ENCODE measurements at regions not wholly inside any gene's neighbourhood (a gene's known extent, or its start where the extent isn't known, plus 50 kb on each side); places are given as distances from the start of the nearest gene placed in this dataset.

DNA sequence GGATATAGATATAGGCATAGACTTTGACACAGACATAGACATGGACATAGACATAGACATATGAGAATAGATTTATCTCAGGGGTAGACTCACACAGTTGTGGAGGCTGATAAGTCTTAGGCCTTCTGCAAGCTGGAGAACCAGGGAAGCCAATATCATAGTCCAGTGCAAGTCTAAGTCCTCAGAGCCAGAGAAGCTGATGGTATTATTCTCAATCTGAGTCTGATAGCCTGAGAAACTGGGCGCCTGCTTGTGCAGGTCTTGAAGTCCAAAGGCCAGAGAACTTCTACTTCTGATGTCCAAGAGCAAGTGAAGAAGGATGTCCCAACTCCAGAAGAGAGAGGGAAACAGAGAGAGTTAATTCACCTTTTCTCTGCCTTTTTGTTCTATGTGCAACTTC, 476.5 kb downstream of the SLC6A15 start:
- TF ChIP-seq, protein P1, sequence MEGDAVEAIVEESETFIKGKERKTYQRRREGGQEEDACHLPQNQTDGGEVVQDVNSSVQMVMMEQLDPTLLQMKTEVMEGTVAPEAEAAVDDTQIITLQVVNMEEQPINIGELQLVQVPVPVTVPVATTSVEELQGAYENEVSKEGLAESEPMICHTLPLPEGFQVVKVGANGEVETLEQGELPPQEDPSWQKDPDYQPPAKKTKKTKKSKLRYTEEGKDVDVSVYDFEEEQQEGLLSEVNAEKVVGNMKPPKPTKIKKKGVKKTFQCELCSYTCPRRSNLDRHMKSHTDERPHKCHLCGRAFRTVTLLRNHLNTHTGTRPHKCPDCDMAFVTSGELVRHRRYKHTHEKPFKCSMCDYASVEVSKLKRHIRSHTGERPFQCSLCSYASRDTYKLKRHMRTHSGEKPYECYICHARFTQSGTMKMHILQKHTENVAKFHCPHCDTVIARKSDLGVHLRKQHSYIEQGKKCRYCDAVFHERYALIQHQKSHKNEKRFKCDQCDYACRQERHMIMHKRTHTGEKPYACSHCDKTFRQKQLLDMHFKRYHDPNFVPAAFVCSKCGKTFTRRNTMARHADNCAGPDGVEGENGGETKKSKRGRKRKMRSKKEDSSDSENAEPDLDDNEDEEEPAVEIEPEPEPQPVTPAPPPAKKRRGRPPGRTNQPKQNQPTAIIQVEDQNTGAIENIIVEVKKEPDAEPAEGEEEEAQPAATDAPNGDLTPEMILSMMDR (IDR thresholded peaks at IDR 0.05 in 8 of 11, conservative IDR thresholded peaks at IDR 0.05 in 3 of 11): no peak
- TF ChIP-seq POLR2AphosphoS5 (IDR thresholded peaks at IDR 0.05) (no peak), POLR2A (IDR thresholded peaks at IDR 0.05) (no peak)

Measured in spleen (tissue), 7 donors.